Upper lobe of left lung (tissue), 6 donors: ENCODE measurements at regions not wholly inside any gene's neighbourhood (a gene's known extent, or its start where the extent isn't known, plus 50 kb on each side); places are given as distances from the start of the nearest gene placed in this dataset.

Source experiments
- ATAC-seq, 2 donors: fragments of 200-7000 bp; cut with Tn5 transposase; one replicate each; pipeline ENCODE4 v1.9.1; 2022; ENCODE audit warnings: mild to moderate bottlenecking in 2 of 2, moderate library complexity in 2 of 2; ENCODE audit not compliant: low FRiP score in 2 of 2
- DNase-seq, 2 donors: peaks; one replicate each; pipeline ENCODE4 v3.0.0-alpha.2; 2019 to 2020
- H3K27ac ChIP-seq, 4 donors: fragments of 200-600 bp; sonication (generic); one replicate each; pipeline ENCODE4 v1.5.1; 2016 to 2019
- H3K27me3 ChIP-seq, 4 donors: fragments of 200-600 bp; sonication (generic); one replicate each; pipeline ENCODE4 v1.5.1; 2017 to 2019
- H3K36me3 ChIP-seq, 4 donors: fragments of 200-600 bp; sonication (generic); one replicate each; pipeline ENCODE4 v1.5.1; 2016 to 2019
- H3K4me1 ChIP-seq, 4 donors: fragments of 200-600 bp; sonication (generic); one replicate each; pipeline ENCODE4 v1.5.1; 2018 to 2019
- H3K4me3 ChIP-seq, 4 donors: fragments of 200-600 bp; sonication (generic); one replicate each; pipeline ENCODE4 v1.5.1; 2017 to 2019; ENCODE audit warnings: mild to moderate bottlenecking in 2 of 4, moderate library complexity in 1 of 4
- H3K9me3 ChIP-seq, 4 donors: fragments of 200-600 bp; sonication (generic); one replicate each; pipeline ENCODE4 v1.5.1; 2018 to 2019
- CTCF ChIP-seq, 6 experiments: fragments of 450-650 bp in 4 of 6; fragments of 200-600 bp in 2 of 6; sonication (generic) in 2 of 6; IDR thresholded peaks; one replicate each; pipeline ENCODE4 v1.5.1; 2016 to 2019; ENCODE audit warnings: antibody characterized with exemption in 6 of 6
- EP300 ChIP-seq, 4 donors: sonication (generic); formaldehyde crosslinking; IDR thresholded peaks; one replicate each; pipeline ENCODE4 v1.5.1; 2017; ENCODE audit warnings: antibody characterized with exemption in 4 of 4, control low read depth in 2 of 4
- POLR2A ChIP-seq, 4 donors: fragments of 450-650 bp; IDR thresholded peaks; one replicate each; pipeline ENCODE4 v1.5.1; 2016 to 2017; ENCODE audit warnings: antibody characterized with exemption in 4 of 4, mild to moderate bottlenecking in 2 of 4
- POLR2AphosphoS5 ChIP-seq, 2 donors: sonication (generic); formaldehyde crosslinking; IDR thresholded peaks; one replicate each; pipeline ENCODE4 v1.5.1; 2017; ENCODE audit warnings: antibody characterized with exemption in 2 of 2
- WGBS, 2 donors: methylation state at CpG; one replicate each; pipeline ENCODE4 v1.1.5; 2017 to 2018; 5-methylcytosine and 5-hydroxymethylcytosine counted together
- donor health status: DM: no; HTN: no; CAD: no; lungs with moderate emphysema.
- donor health status: DM: no; HTN: yes; CAD: no; lungs with severe emphysema.

GRCh38 chr5:6176102-6176693 is 202.1 kb downstream of the MED10 start:
- Histone ChIP-seq H3K36me3 (no peaks in the 10 kb centered on the region), H3K4me1 (no peaks in the 10 kb centered on the region), H3K9me3 (no peaks in the 10 kb centered on the region), H3K27ac (no peak overlapping the region), H3K4me3 (no peak overlapping the region), H3K27me3 (no peaks in the 10 kb centered on the region)
- no peak for ATAC-seq
- TF ChIP-seq POLR2A (IDR thresholded peaks at IDR 0.05): no peak
- TF ChIP-seq CTCF (IDR thresholded peaks at IDR 0.05): no peak
- TF ChIP-seq EP300 (IDR thresholded peaks at IDR 0.05): no peak
- no peak for TF ChIP-seq POLR2AphosphoS5 (IDR thresholded peaks at IDR 0.05)
- WGBS, 2 donors: 60 to 66% methylated on average over 5 of the region's 5 CpGs
- no peak for DNase-seq

GRCh38 chr5:6175172-6175854 is 203.0 kb downstream of the MED10 start:
- ATAC-seq: peak in 1 of 2 donors; percentile 19
- TF ChIP-seq CTCF (IDR thresholded peaks at IDR 0.05): no peak
- TF ChIP-seq EP300 (IDR thresholded peaks at IDR 0.05): no peak
- H3K9me3 ChIP-seq: no peaks in the 10 kb centered on the region
- H3K4me3 ChIP-seq: no peak overlapping the region
- WGBS, 2 donors: 81 to 82% methylated on average over 6 of the region's 6 CpGs
- H3K4me1 ChIP-seq: no peaks in the 10 kb centered on the region
- no peaks in the 10 kb centered on the region for H3K36me3 ChIP-seq
- no peak overlapping the region for H3K27ac ChIP-seq
- H3K27me3 ChIP-seq: no peaks in the 10 kb centered on the region
- DNase-seq: no peak

- no peak for ATAC-seq
- Histone ChIP-seq H3K27ac (no peak overlapping the region), H3K9me3 (no peaks in the 10 kb centered on the region), H3K27me3 (no peaks in the 10 kb centered on the region), H3K36me3 (no peaks in the 10 kb centered on the region), H3K4me3 (no peak overlapping the region), H3K4me1 (no peaks in the 10 kb centered on the region)
- WGBS, 2 donors: 76 to 96% methylated on average over 4 of the region's 4 CpGs
- no peak for DNase-seq
- no peak for TF ChIP-seq EP300 (IDR thresholded peaks at IDR 0.05)
- no peak for TF ChIP-seq CTCF (IDR thresholded peaks at IDR 0.05)
- TF ChIP-seq POLR2A (IDR thresholded peaks at IDR 0.05): no peak
- no peak for TF ChIP-seq POLR2AphosphoS5 (IDR thresholded peaks at IDR 0.05)
Measured at GRCh38 chr5:6169660-6170059, 208.7 kb downstream of the MED10 start.

GRCh38 chr5:6166698-6167394 is 211.5 kb downstream of the MED10 start:
- Histone ChIP-seq H3K27me3 (no peaks in the 10 kb centered on the region), H3K9me3 (no peaks in the 10 kb centered on the region), H3K4me3 (no peak overlapping the region), H3K4me1 (no peaks in the 10 kb centered on the region), H3K27ac (no peak overlapping the region), H3K36me3 (no peaks in the 10 kb centered on the region)
- TF ChIP-seq POLR2A (IDR thresholded peaks at IDR 0.05) (no peak), EP300 (IDR thresholded peaks at IDR 0.05) (no peak), POLR2AphosphoS5 (IDR thresholded peaks at IDR 0.05) (no peak), CTCF (IDR thresholded peaks at IDR 0.05) (no peak)
- WGBS, 2 donors: 68 to 83% methylated on average over 2 of the region's 2 CpGs
- DNase-seq (no peak), ATAC-seq (no peak)
